C4-2B (cell line): ENCODE measurements at regions not wholly inside any gene's neighbourhood (a gene's known extent, or its start where the extent isn't known, plus 50 kb on each side); places are given as distances from the start of the nearest gene placed in this dataset.

Experiments used
- H3K27ac ChIP-seq: fragments of 450-650 bp; 2 replicates; pipeline ENCODE4 v1.5.1; 2017
- CTCF ChIP-seq: fragments of 450-650 bp; conservative IDR thresholded peaks from 2 replicates; pipeline ENCODE4 v1.5.1; 2017; ENCODE audit warnings: mild to moderate bottlenecking
- ZFX ChIP-seq: fragments of 450-650 bp; IDR thresholded peaks from 2 replicates; pipeline ENCODE4 v1.6.1; 2017

GRCh38 chr6:28764761-28765282 is 159.0 kb downstream of the TRIM27 start:
- TF ChIP-seq ZFX: no peak
- TF ChIP-seq CTCF: no peak
- no peak overlapping the region for H3K27ac ChIP-seq

DNA sequence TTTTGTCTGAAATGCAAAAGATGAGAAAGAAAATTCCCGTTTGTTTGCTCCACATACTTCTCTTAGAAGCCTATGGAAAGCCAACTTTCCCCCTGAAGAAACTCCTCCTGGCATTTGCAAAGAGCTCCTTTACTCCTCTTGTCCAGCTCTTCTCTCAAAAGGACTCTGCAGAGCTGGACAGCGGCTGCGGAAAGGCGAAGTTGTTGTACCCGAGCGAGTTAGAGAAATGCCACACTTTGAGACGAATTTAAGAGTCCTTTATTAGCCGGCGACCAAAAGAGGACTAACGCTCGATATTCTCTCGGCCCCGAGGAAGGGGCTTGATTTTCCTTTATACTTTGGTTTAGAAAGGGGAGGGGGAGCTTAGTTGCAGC is 157.8 kb downstream of the TRIM27 start:
- no peak overlapping the region; the same call in 1 of the 2 replicates for H3K27ac ChIP-seq
- no peak for TF ChIP-seq CTCF
- TF ChIP-seq ZFX: no peak

GRCh38 chr6:28766426-28766825 is 157.4 kb downstream of the TRIM27 start:
- TF ChIP-seq ZFX (no peak), CTCF (no peak)
- H3K27ac ChIP-seq: no peak overlapping the region

GRCh38 chr6:28767133-28767532 is 156.7 kb downstream of the TRIM27 start:
- no peak overlapping the region for H3K27ac ChIP-seq
- TF ChIP-seq CTCF: no peak
- no peak for TF ChIP-seq ZFX

DNA sequence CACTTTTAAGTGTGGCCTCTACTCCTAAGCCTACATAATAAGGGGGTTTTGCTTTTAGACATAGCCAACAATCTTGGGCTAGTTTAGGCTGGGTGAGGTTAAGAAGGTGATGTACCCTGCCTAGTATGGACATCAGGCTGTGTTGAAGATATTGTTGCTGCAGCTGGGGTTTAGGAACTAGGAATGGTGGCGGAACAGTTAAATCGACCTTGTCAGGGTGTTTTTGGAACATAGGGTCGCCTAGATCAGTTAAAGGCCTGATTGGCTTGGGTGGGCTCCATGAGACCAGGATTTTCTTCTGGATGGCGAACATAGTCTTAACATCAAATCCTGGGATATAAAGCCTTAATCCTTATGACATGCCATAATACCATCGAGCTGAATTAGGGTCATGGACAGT is 156.1 kb downstream of the TRIM27 start:
- no peak for TF ChIP-seq ZFX
- H3K27ac ChIP-seq: no peak overlapping the region

DNA sequence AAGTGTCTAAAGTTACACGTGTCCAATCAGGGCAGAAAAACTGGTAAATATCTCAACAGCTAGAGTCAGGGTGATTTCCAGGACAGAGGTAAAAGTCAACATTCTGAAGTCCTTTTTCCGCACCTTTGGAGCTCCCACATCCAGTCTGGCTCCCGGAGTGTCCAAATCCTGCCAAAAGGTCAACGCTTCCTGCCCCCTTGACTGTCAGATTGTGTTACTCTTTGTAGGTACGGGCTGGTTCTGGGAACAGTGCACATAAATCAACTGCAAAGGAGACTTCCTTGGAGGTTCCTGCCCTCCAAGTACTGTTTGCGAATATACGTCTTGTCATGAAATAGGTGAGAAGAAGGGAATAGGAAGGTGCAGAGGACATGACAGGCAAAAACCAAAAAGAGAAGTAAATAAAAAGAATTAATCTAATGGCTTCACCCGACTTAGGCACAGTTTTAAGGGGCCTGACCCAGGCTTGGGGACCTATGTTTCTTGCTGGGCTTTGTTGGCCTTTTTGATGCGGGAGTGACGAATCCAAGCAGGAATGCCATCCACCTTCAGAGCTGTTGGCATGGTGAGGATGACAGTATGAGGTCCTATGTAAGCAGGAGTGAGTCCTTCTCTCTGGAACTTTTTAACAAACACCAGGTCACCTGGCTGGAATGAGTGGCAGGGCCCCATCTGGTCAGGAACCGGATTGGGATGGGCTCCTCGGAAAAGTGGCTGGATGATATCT is 155.4 kb downstream of the TRIM27 start:
- TF ChIP-seq CTCF: no peak
- H3K27ac ChIP-seq: no peak overlapping the region

- TF ChIP-seq CTCF (peak; percentile 31), ZFX (no peak)
- H3K27ac ChIP-seq: no peak overlapping the region
Measured at GRCh38 chr6:28769626-28770402, 154.0 kb downstream of the TRIM27 start.
